K562 (cell line): ENCODE measurements at regions not wholly inside any gene's neighbourhood (a gene's known extent, or its start where the extent isn't known, plus 50 kb on each side); places are given as distances from the start of the nearest gene placed in this dataset.

Experiments used
- ATAC-seq: fragments of 200-7000 bp; cut with Tn5 transposase; 3 replicates; pipeline ENCODE4 v1.9.1; 2020; ENCODE audit warnings: moderate library complexity
- BruUV-seq: library from RNA; stranded (reverse); fragments of 400-500 nt; replicated peaks from 2 replicates; lab custom pipeline; 2021; lab: Mats Ljungman, UMichigan
- CTCF ChIA-PET: fragments of 300-600 bp; formaldehyde crosslinking; extraction: SDS; loops from one replicate; lab custom pipeline; 2021; ENCODE audit warnings: low intra/inter-chr PET ratio; lab: Yijun Ruan, JAX
- POLR2A ChIA-PET: fragments of 300-600, 350-650 bp; sonication (Branson Sonifier 250); formaldehyde crosslinking; extraction: SDS; loops from one replicate; lab custom pipeline; 2021; ENCODE audit warnings: antibody characterized with exemption, inconsistent platforms; lab: Yijun Ruan, JAX
- DNase-seq, 4 experiments: peaks; one replicate each; pipeline versions ENCODE4 v3.0.0 to v3.0.0-alpha.2; 2011 to 2018; ENCODE audit warnings: low spot score in 3 of 4, mixed read lengths in 3 of 4; ENCODE audit errors: extremely low read depth in 1 of 4
- FAIRE-seq: peaks from 2 replicates; lab custom pipeline; 2011; peaks lifted over from hg19 to GRCh38; lab: Jason Lieb, UNC
- H2AFZ ChIP-seq: 2 replicates; pipeline ENCODE4 v1.6.0; 2011; ENCODE audit warnings: low read depth, low read length, control low read depth, inconsistent platforms
- H3K27ac ChIP-seq: fragments of 200-600 bp; 3 replicates; pipeline ENCODE4 v1.8.0; 2011; ENCODE audit warnings: low read depth, mild to moderate bottlenecking, control low read depth, inconsistent platforms, low read length, moderate library complexity, mixed read lengths; ENCODE audit errors: extremely low read depth
- H3K27me3 ChIP-seq, 2 experiments: fragments of 300-600 bp in 1 of 2; 2 replicates in 1 of 2; 3 replicates in 1 of 2; pipeline versions ENCODE4 v1.6.0 to v1.8.0; 2011; ENCODE audit warnings: inconsistent platforms in 2 of 2, low read length in 2 of 2, mild to moderate bottlenecking in 1 of 2, mixed read lengths in 1 of 2, moderate library complexity in 1 of 2; ENCODE audit not compliant: control insufficient read depth in 2 of 2, insufficient read depth in 2 of 2
- H3K36me3 ChIP-seq: fragments of 300-600 bp; 3 replicates; pipeline ENCODE4 v1.8.0; 2011; ENCODE audit warnings: mild to moderate bottlenecking, low read length, inconsistent platforms; ENCODE audit not compliant: control insufficient read depth, insufficient read depth
- H3K4me1 ChIP-seq, 2 experiments: fragments of 200-600 bp in 1 of 2; replicated peaks in 1 of 2; 2 replicates in 1 of 2; 3 replicates in 1 of 2; pipeline versions ENCODE4 v1.5.1 to v1.8.0; 2011; ENCODE audit warnings: inconsistent platforms in 2 of 2, low read length in 2 of 2, mild to moderate bottlenecking in 1 of 2, mixed read lengths in 1 of 2, moderate library complexity in 1 of 2; ENCODE audit not compliant: control insufficient read depth in 2 of 2, insufficient read depth in 2 of 2
- H3K4me2 ChIP-seq: 2 replicates; pipeline ENCODE4 v1.6.1; 2011; ENCODE audit warnings: low read length, control low read depth, inconsistent platforms, mixed read lengths; ENCODE audit not compliant: insufficient read depth
- H3K4me3 ChIP-seq: fragments of 200-600 bp; sonication (generic), shearing (Covaris generic); 2 replicates; pipeline ENCODE4 v1.5.1; 2016; ENCODE audit warnings: control low read depth, inconsistent platforms
- H3K79me2 ChIP-seq: fragments of 200-600 bp; 3 replicates; pipeline ENCODE4 v1.8.0; 2011; ENCODE audit warnings: low read length, inconsistent platforms; ENCODE audit not compliant: control insufficient read depth, insufficient read depth
- H3K9ac ChIP-seq, 2 experiments: 2 replicates each; pipeline versions ENCODE4 v1.6.0 to v1.6.1; 2011; ENCODE audit warnings: low read depth in 2 of 2, low read length in 2 of 2, control low read depth in 1 of 2, inconsistent platforms in 1 of 2, mild to moderate bottlenecking in 1 of 2, mixed read lengths in 1 of 2; ENCODE audit not compliant: insufficient read depth in 1 of 2
- H3K9me1 ChIP-seq: one replicate; pipeline ENCODE4 v1.6.0; 2011; ENCODE audit warnings: inconsistent platforms, mild to moderate bottlenecking, low read length, moderate library complexity; ENCODE audit not compliant: control insufficient read depth, insufficient read depth
- H3K9me3 ChIP-seq: replicated peaks from 2 replicates; pipeline ENCODE4 v1.5.1; 2011; ENCODE audit warnings: low read depth, low read length, inconsistent platforms; ENCODE audit not compliant: control insufficient read depth, insufficient read depth
- H4K20me1 ChIP-seq: replicated peaks from 2 replicates; pipeline ENCODE4 v1.6.1; 2011; ENCODE audit warnings: low read length, inconsistent platforms, mixed read lengths; ENCODE audit not compliant: control insufficient read depth, insufficient read depth
- GTF2F1 ChIP-seq: IDR thresholded peaks from 2 replicates; pipeline ENCODE4 v1.6.1; 2011; ENCODE audit warnings: low read depth, low read length, improper control_type of control experiment
- HMG20A ChIP-seq: fragments of 450-650 bp; formaldehyde crosslinking; conservative IDR thresholded peaks from 2 replicates; pipeline ENCODE4 v1.4.0; 2020; ENCODE audit warnings: mild to moderate bottlenecking, mixed read lengths
- JUN ChIP-seq, 2 experiments: sonication (generic) in 1 of 2; formaldehyde crosslinking in 1 of 2; IDR thresholded peaks; 2 replicates each; pipeline versions ENCODE4 v1.6.1 to v1.8.0; 2012 to 2022; ENCODE audit warnings: borderline replicate concordance in 2 of 2, mild to moderate bottlenecking in 2 of 2, improper control_type of control experiment in 1 of 2, low read depth in 1 of 2, low read length in 1 of 2, missing genetic modification reagents in 1 of 2
- LCOR ChIP-seq: sonication (generic); formaldehyde crosslinking; IDR thresholded peaks from 2 replicates; pipeline ENCODE4 v1.8.0; 2022; ENCODE audit warnings: mild to moderate bottlenecking, missing genetic modification reagents
- RAD21 ChIP-seq, 2 experiments: fragments of 250-450 bp in 1 of 2; fragments of 450-650 bp in 1 of 2; sonication (Bioruptor Pico) in 1 of 2; formaldehyde crosslinking in 1 of 2; IDR thresholded peaks in 1 of 2; conservative IDR thresholded peaks in 1 of 2; 2 replicates each; pipeline versions ENCODE4 v1.4.0 to v1.8.0; 2020 to 2022; ENCODE audit warnings: mild to moderate bottlenecking in 2 of 2, moderate library complexity in 1 of 2
- RNF2 ChIP-seq: sonication (generic); IDR thresholded peaks from 2 replicates; pipeline ENCODE4 v1.6.1; 2016
- SAP30 ChIP-seq: fragments of 200-600 bp; sonication (generic); IDR thresholded peaks from 2 replicates; pipeline ENCODE4 v1.6.1; 2012; ENCODE audit warnings: borderline replicate concordance, low read depth, mild to moderate bottlenecking, moderate library complexity, low read length, control low read depth, inconsistent platforms; ENCODE audit not compliant: insufficient read depth, poor library complexity, severe bottlenecking
- SMARCA4 ChIP-seq: fragments of 450-650 bp; IDR thresholded peaks from 2 replicates; pipeline ENCODE4 v1.6.1; 2016
- SP1 ChIP-seq: sonication (generic); formaldehyde crosslinking; IDR thresholded peaks from 2 replicates; pipeline ENCODE4 v1.8.1; 2022; ENCODE audit warnings: mild to moderate bottlenecking, missing genetic modification reagents
- SP2 ChIP-seq: IDR thresholded peaks from 2 replicates; pipeline ENCODE4 v1.6.1; 2011; ENCODE audit warnings: mild to moderate bottlenecking, low read depth, low read length, moderate library complexity; ENCODE audit not compliant: poor library complexity, severe bottlenecking; ENCODE audit errors: extremely low read depth
- TCF7 ChIP-seq: sonication (generic); IDR thresholded peaks from 2 replicates; pipeline ENCODE4 v1.6.1; 2016; ENCODE audit warnings: antibody characterized with exemption, borderline replicate concordance
- THRAP3 ChIP-seq: fragments of 450-650 bp; IDR thresholded peaks from 2 replicates; pipeline ENCODE4 v1.6.1; 2016; ENCODE audit warnings: mild to moderate bottlenecking, inconsistent platforms, borderline replicate concordance
- ZBED1 ChIP-seq: IDR thresholded peaks from 2 replicates; pipeline ENCODE4 v1.6.1; 2014
- ZFP91 ChIP-seq: sonication (generic); formaldehyde crosslinking; IDR thresholded peaks from 2 replicates; pipeline ENCODE4 v1.8.0; 2022; ENCODE audit warnings: mild to moderate bottlenecking, missing genetic modification reagents
- ZNF311 ChIP-seq: fragments of 250-450 bp; sonication (Bioruptor Pico); IDR thresholded peaks from 2 replicates; pipeline ENCODE4 v1.4.0; 2020; ENCODE audit warnings: mild to moderate bottlenecking, moderate library complexity
- ZNF316 ChIP-seq: fragments of 450-650 bp; IDR thresholded peaks from 2 replicates; pipeline ENCODE4 v1.6.1; 2016
- WGBS: fragments of 100-300 bp; shearing (Covaris generic); methylation state at CpG from one replicate; pipeline ENCODE4 v1.1.6; 2016; ENCODE audit warnings: low coverage, mixed read lengths; ENCODE audit not compliant: insufficient coverage; ENCODE audit errors: missing lambda C conversion rate; 5-methylcytosine and 5-hydroxymethylcytosine counted together
- in situ Hi-C: fragments of 300-500 bp; cut with MboI; formaldehyde crosslinking; loops from 4 replicates; pipeline ENCODE4 v1.15.0; 2018; ENCODE audit warnings: inconsistent platforms, mixed read lengths
- intact Hi-C: fragments of 100-400 bp; cut with micrococcal nuclease; formaldehyde crosslinking; loops from 2 replicates; pipeline ENCODE4 v1.14.2; 2022
- TF ChIP-seq, protein P1 (sequence below): sonication (generic); formaldehyde crosslinking; IDR thresholded peaks from 2 replicates; pipeline ENCODE4 v1.4.0; 2020; ENCODE audit warnings: mild to moderate bottlenecking, missing genetic modification reagents
- TF ChIP-seq, protein P2 (sequence below), 2 experiments: IDR thresholded peaks in 1 of 2; conservative IDR thresholded peaks in 1 of 2; 2 replicates each; pipeline ENCODE4 v1.6.1; 2016; ENCODE audit warnings: low read depth in 2 of 2, mild to moderate bottlenecking in 1 of 2, missing compliant biosample characterization in 1 of 2, missing genetic modification characterization in 1 of 2, moderate library complexity in 1 of 2

DNA sequence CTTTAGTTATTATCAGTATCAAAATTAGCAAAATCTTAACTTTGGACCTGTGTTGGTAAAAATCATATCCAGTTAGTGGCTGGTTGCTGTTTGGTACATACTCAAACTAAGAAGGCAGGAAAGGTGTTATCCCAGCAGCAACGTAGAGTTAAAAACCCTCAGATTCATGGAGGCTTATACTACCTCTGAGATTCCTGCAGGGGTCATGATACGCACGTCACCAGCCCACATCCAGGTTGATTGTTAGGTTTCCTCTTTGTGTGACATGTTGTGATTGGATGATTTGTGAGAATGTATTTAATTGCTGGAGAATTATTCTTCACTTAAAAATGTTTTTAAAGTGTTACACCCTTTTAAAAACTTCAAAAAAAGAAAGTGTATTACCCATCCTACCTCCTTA is 423.3 kb upstream of the ADGRL2 start:
- BruUV-seq = no TSS peak
- H3K27ac ChIP-seq = no peak overlapping the region
- TF ChIP-seq ZNF311 (CRISPR knock-in tag) (no peak), ZNF316 (no peak), HMG20A (CRISPR knock-in tag) (no peak), ZFP91 (no peak), SP2 (no peak), SP1 (CRISPR knock-in tag) (no peak), TCF7 (no peak), SAP30 (no peak), LCOR (no peak), RAD21 (CRISPR knock-in tag; conservative IDR thresholded peaks at IDR 0.05 in 1 of 2, IDR thresholded peaks at IDR 0.05 in 1 of 2) (no peak), RNF2 (no peak), JUN (IDR thresholded peaks at IDR 0.05; ENCODE audit: borderline replicate concordance, low read depth, low read length) (no peak), JUN (CRISPR knock-in tag; IDR thresholded peaks at IDR 0.05; ENCODE audit: borderline replicate concordance) (no peak), GTF2F1 (no peak), SMARCA4 (no peak), ZBED1 (no peak), THRAP3 (no peak)
- TF ChIP-seq, protein P1, sequence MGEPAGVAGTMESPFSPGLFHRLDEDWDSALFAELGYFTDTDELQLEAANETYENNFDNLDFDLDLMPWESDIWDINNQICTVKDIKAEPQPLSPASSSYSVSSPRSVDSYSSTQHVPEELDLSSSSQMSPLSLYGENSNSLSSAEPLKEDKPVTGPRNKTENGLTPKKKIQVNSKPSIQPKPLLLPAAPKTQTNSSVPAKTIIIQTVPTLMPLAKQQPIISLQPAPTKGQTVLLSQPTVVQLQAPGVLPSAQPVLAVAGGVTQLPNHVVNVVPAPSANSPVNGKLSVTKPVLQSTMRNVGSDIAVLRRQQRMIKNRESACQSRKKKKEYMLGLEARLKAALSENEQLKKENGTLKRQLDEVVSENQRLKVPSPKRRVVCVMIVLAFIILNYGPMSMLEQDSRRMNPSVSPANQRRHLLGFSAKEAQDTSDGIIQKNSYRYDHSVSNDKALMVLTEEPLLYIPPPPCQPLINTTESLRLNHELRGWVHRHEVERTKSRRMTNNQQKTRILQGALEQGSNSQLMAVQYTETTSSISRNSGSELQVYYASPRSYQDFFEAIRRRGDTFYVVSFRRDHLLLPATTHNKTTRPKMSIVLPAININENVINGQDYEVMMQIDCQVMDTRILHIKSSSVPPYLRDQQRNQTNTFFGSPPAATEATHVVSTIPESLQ (CRISPR knock-in tag) = no peak
- TF ChIP-seq, protein P2, sequence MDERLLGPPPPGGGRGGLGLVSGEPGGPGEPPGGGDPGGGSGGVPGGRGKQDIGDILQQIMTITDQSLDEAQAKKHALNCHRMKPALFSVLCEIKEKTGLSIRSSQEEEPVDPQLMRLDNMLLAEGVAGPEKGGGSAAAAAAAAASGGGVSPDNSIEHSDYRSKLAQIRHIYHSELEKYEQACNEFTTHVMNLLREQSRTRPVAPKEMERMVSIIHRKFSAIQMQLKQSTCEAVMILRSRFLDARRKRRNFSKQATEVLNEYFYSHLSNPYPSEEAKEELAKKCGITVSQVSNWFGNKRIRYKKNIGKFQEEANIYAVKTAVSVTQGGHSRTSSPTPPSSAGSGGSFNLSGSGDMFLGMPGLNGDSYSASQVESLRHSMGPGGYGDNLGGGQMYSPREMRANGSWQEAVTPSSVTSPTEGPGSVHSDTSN (CRISPR knock-in tag; IDR thresholded peaks at IDR 0.05; ENCODE audit: low read depth) = no peak
- TF ChIP-seq, protein P2 (tag; conservative IDR thresholded peaks at IDR 0.05; ENCODE audit: low read depth) = no peak

More for the DNA sequence above, 423.3 kb upstream of the ADGRL2 start:
- no peak for ATAC-seq
- H3K36me3 ChIP-seq = no peaks in the 10 kb centered on the region
- H4K20me1 ChIP-seq = no peaks in the 10 kb centered on the region
- no peak overlapping the region for H3K9ac ChIP-seq
- H3K9me1 ChIP-seq = no peaks in the 10 kb centered on the region
- ChIA-PET CTCF (no interaction called here), POLR2A (no interaction called here)
- intact Hi-C loops (no loop called here), in situ Hi-C loops (no loop called here)
- no peaks in the 10 kb centered on the region for H3K79me2 ChIP-seq
- H3K27me3 ChIP-seq = no peaks in the 10 kb centered on the region
- no peaks in the 10 kb centered on the region for H3K9me3 ChIP-seq
- H3K4me1 ChIP-seq = no peaks in the 10 kb centered on the region
- no peak for FAIRE-seq
- H3K4me3 ChIP-seq = no peak overlapping the region
- WGBS = 0% methylated on average over 3 of the region's 3 CpGs
- DNase-seq = no peak
- no peak overlapping the region for H3K4me2 ChIP-seq
- H2AFZ ChIP-seq = no peak overlapping the region
